Pancreas (tissue), 10 donors: ENCODE measurements at regions not wholly inside any gene's neighbourhood (a gene's known extent, or its start where the extent isn't known, plus 50 kb on each side); places are given as distances from the start of the nearest gene placed in this dataset.

Experiments used
- ATAC-seq, 4 donors: fragments of 200-7000 bp; cut with Tn5 transposase; one replicate each; pipeline versions ENCODE4 v1.8.0 to v1.9.1; 2020; ENCODE audit warnings: mild to moderate bottlenecking in 4 of 4, moderate library complexity in 4 of 4
- DNase-seq, 6 donors: peaks; one replicate each; pipeline ENCODE4 v3.0.0-alpha.2; 2020
- FAIRE-seq: peaks from 2 replicates; lab custom pipeline; 2012; peaks lifted over from hg19 to GRCh38; lab: Jason Lieb, UNC
- H3K27ac ChIP-seq, 4 donors: fragments of 200-600 bp; sonication (generic); 1 replicate in 3 of 4; 2 replicates in 1 of 4; pipeline versions ENCODE4 v1.5.0 to v1.8.0; 2020
- H3K27me3 ChIP-seq, 4 donors: fragments of 200-600 bp; one replicate each; pipeline ENCODE4 v1.8.0; 2021
- H3K36me3 ChIP-seq, 3 donors: fragments of 200-600 bp; sonication (generic) in 1 of 3; one replicate each; pipeline versions ENCODE4 v1.5.0 to v1.8.0; 2020 to 2021
- H3K4me1 ChIP-seq, 3 donors: fragments of 200-600 bp; one replicate each; pipeline ENCODE4 v1.8.0; 2021
- H3K4me3 ChIP-seq, 4 donors: fragments of 200-600 bp; sonication (generic) in 2 of 4; one replicate each; pipeline versions ENCODE4 v1.5.0 to v1.8.0; 2020 to 2021
- H3K9me3 ChIP-seq, 4 donors: fragments of 200-600 bp; one replicate each; pipeline ENCODE4 v1.8.0; 2021
- CTCF ChIP-seq, 4 donors: fragments of 200-600 bp; sonication (generic) in 3 of 4; IDR thresholded peaks; one replicate each; pipeline versions ENCODE4 v1.5.0 to v1.8.0; 2021; ENCODE audit warnings: antibody characterized with exemption in 4 of 4
- WGBS, 2 donors: extraction: QIAGEN DNeasy Blood & Tissue Kit; methylation state at CpG; one replicate each; pipeline ENCODE4 v1.1.7; 2013; 5-methylcytosine and 5-hydroxymethylcytosine counted together
- intact Hi-C, 3 donors: fragments of 100-400 bp; cut with DNase I; formaldehyde crosslinking; loops; one replicate each; pipeline versions ENCODE4 v1.11.1 to v1.14.2; 2022
- donor health status: healthy with polysubstance abuse.
- donor health status: DM: no; HTN: no; CAD: no; lungs with moderate emphysema.
- donor health status: DM: no; HTN: no; CAD: no.
- donor health status: control.
- donor health status: control.
- donor health status: Bipolar disorder and iron deficiency.
- donor health status: DM: yes; HTN: yes; CAD: no.
- donor health status: DM: no; HTN: no; CAD: no.
- donor health status: DM: no; HTN: no; CAD: no.
- donor health status: DM: yes; HTN: yes; CAD: no.

- intact Hi-C loops: no loop called here
- Histone ChIP-seq H3K27me3 (no peaks in the 10 kb centered on the region), H3K27ac (no peak overlapping the region), H3K4me1 (no peaks in the 10 kb centered on the region), H3K9me3 (no peaks in the 10 kb centered on the region), H3K4me3 (no peak overlapping the region), H3K36me3 (no peaks in the 10 kb centered on the region)
- no peak for ATAC-seq
- 61 to 68% methylated on average over 4 of the region's 4 CpGs for WGBS, 2 donors
- FAIRE-seq: no peak
- no peak for DNase-seq
- no peak for TF ChIP-seq CTCF (IDR thresholded peaks at IDR 0.05)
Measured at GRCh38 chr13:68490594-68490993, 1260.5 kb upstream of the PCDH9 start.

GRCh38 chr13:68481130-68481529, 1251.0 kb upstream of the PCDH9 start:
- Histone ChIP-seq H3K4me3 (no peak overlapping the region), H3K27ac (no peak overlapping the region), H3K36me3 (no peaks in the 10 kb centered on the region), H3K27me3 (no peaks in the 10 kb centered on the region), H3K9me3 (no peaks in the 10 kb centered on the region), H3K4me1 (no peaks in the 10 kb centered on the region)
- FAIRE-seq: no peak
- intact Hi-C loops: no loop called here
- no peak for TF ChIP-seq CTCF (IDR thresholded peaks at IDR 0.05)
- ATAC-seq: peak; percentile 20 to 75 (median 48)
- DNase-seq: peak in 1 of 6 donors; percentile 7
- 12 to 20% methylated on average over 2 of the region's 2 CpGs for WGBS, 2 donors

- H3K4me3 ChIP-seq: no peak overlapping the region
- 68 to 83% methylated on average over 1 of the region's 1 CpG for WGBS, 2 donors
- H3K27me3 ChIP-seq: no peaks in the 10 kb centered on the region
- no peaks in the 10 kb centered on the region for H3K36me3 ChIP-seq
- H3K27ac ChIP-seq: no peak overlapping the region
- no peaks in the 10 kb centered on the region for H3K9me3 ChIP-seq
- TF ChIP-seq CTCF (IDR thresholded peaks at IDR 0.05): no peak
- ATAC-seq (no peak), FAIRE-seq (peak; percentile 9), DNase-seq (no peak)
- intact Hi-C loops: no loop called here
- no peaks in the 10 kb centered on the region for H3K4me1 ChIP-seq
Measured at GRCh38 chr13:68473834-68474326, 1243.7 kb upstream of the PCDH9 start.

GRCh38 chr13:68467160-68467559, 1237.0 kb upstream of the PCDH9 start:
- no peak for TF ChIP-seq CTCF (IDR thresholded peaks at IDR 0.05)
- ATAC-seq (no peak), DNase-seq (no peak), FAIRE-seq (no peak)
- Histone ChIP-seq H3K4me3 (no peak overlapping the region), H3K36me3 (no peaks in the 10 kb centered on the region), H3K9me3 (no peaks in the 10 kb centered on the region), H3K27ac (no peak overlapping the region), H3K27me3 (no peaks in the 10 kb centered on the region), H3K4me1 (no peaks in the 10 kb centered on the region)
- intact Hi-C loops: no loop called here
- 66 to 83% methylated on average over 4 of the region's 4 CpGs for WGBS, 2 donors

- no peak for FAIRE-seq
- no peak for DNase-seq
- intact Hi-C loops: no loop called here
- Histone ChIP-seq H3K27ac (no peak overlapping the region), H3K27me3 (no peaks in the 10 kb centered on the region), H3K4me3 (no peak overlapping the region), H3K36me3 (no peaks in the 10 kb centered on the region), H3K9me3 (no peaks in the 10 kb centered on the region), H3K4me1 (no peaks in the 10 kb centered on the region)
- no peak for TF ChIP-seq CTCF (IDR thresholded peaks at IDR 0.05)
- no peak for ATAC-seq
Measured at GRCh38 chr13:68440874-68441273, 1210.7 kb upstream of the PCDH9 start.
